Nephron progenitor cell (in vitro differentiated cells): ENCODE measurements at regions not wholly inside any gene's neighbourhood (a gene's known extent, or its start where the extent isn't known, plus 50 kb on each side); places are given as distances from the start of the nearest gene placed in this dataset.

Experiments
- DNase-seq: peaks from one replicate; pipeline ENCODE4 v3.0.0; 2021
- H3K27ac Mint-ChIP-seq: 2 replicates; pipeline ENCODE4 v1.8.0; 2021; ENCODE audit warnings: mild to moderate bottlenecking, moderate library complexity, mixed read lengths
- H3K27me3 Mint-ChIP-seq: 2 replicates; pipeline ENCODE4 v1.8.0; 2021; ENCODE audit warnings: mild to moderate bottlenecking, low read depth, mixed read lengths; ENCODE audit not compliant: poor library complexity
- H3K36me3 Mint-ChIP-seq: 2 replicates; pipeline ENCODE4 v1.8.0; 2021; ENCODE audit warnings: low read depth, mixed read lengths
- H3K4me1 Mint-ChIP-seq: 2 replicates; pipeline ENCODE4 v1.8.0; 2021; ENCODE audit warnings: mixed read lengths
- H3K4me3 Mint-ChIP-seq: 2 replicates; pipeline ENCODE4 v1.8.0; 2021; ENCODE audit warnings: mild to moderate bottlenecking, moderate library complexity, mixed read lengths
- H3K9me3 Mint-ChIP-seq: 2 replicates; pipeline ENCODE4 v1.8.0; 2021; ENCODE audit warnings: mild to moderate bottlenecking, moderate library complexity, mixed read lengths
- TF ChIP-seq, protein P1 (sequence below): fragments of 200-600 bp; sonication (generic); IDR thresholded peaks from 2 replicates; pipeline ENCODE4 v1.5.0; 2021; ENCODE audit warnings: antibody characterized with exemption

GRCh38 chr3:46096336-46096735 is 69.1 kb upstream of the XCR1 start:
- DNase-seq = no peak
- no peak overlapping the region for H3K4me3 Mint-ChIP-seq
- no peaks in the 10 kb centered on the region for H3K36me3 Mint-ChIP-seq
- H3K4me1 Mint-ChIP-seq = no peaks in the 10 kb centered on the region
- H3K27me3 Mint-ChIP-seq = peaks cover 19% of the 10 kb centered on the region
- no peaks in the 10 kb centered on the region for H3K9me3 Mint-ChIP-seq
- H3K27ac Mint-ChIP-seq = no peak overlapping the region
- TF ChIP-seq, protein P1, sequence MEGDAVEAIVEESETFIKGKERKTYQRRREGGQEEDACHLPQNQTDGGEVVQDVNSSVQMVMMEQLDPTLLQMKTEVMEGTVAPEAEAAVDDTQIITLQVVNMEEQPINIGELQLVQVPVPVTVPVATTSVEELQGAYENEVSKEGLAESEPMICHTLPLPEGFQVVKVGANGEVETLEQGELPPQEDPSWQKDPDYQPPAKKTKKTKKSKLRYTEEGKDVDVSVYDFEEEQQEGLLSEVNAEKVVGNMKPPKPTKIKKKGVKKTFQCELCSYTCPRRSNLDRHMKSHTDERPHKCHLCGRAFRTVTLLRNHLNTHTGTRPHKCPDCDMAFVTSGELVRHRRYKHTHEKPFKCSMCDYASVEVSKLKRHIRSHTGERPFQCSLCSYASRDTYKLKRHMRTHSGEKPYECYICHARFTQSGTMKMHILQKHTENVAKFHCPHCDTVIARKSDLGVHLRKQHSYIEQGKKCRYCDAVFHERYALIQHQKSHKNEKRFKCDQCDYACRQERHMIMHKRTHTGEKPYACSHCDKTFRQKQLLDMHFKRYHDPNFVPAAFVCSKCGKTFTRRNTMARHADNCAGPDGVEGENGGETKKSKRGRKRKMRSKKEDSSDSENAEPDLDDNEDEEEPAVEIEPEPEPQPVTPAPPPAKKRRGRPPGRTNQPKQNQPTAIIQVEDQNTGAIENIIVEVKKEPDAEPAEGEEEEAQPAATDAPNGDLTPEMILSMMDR = no peak

GRCh38 chr3:46095307-46095706 is 68.0 kb upstream of the XCR1 start:
- H3K36me3 Mint-ChIP-seq = no peaks in the 10 kb centered on the region

DNA sequence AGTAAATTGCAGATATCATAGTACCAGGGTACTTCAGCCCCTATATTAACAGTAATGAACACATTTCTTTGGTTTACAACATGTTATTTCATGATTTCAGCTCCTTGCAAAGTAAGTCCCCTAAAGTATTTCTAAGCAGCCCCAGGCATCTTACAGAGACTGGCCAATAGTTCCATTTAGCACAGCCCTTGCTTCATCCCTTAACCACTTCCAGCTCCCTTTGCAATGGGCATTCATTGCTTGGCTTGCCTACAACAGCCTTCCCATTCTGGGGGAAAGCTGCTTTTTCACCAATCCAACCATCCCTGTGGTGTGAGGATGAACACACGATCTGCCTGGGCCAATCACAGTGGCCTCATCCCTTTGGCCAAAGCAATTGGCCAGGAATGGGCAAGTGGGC is 67.2 kb upstream of the XCR1 start:
- Mint-ChIP-seq H3K4me1 (no peaks in the 10 kb centered on the region), H3K36me3 (no peaks in the 10 kb centered on the region), H3K4me3 (no peak overlapping the region), H3K27ac (no peak overlapping the region), H3K27me3 (peaks cover 19% of the 10 kb centered on the region), H3K9me3 (no peaks in the 10 kb centered on the region)
- DNase-seq = no peak
- TF ChIP-seq, protein P1 = no peak

More at GRCh38 chr3:46095307-46095706, 68.0 kb upstream of the XCR1 start:
- no peak for DNase-seq
- H3K27me3 Mint-ChIP-seq = peaks cover 18% of the 10 kb centered on the region
- no peaks in the 10 kb centered on the region for H3K9me3 Mint-ChIP-seq
- H3K27ac Mint-ChIP-seq = no peak overlapping the region
- no peaks in the 10 kb centered on the region for H3K4me1 Mint-ChIP-seq
- no peak overlapping the region for H3K4me3 Mint-ChIP-seq
- TF ChIP-seq, protein P1 = no peak

DNA sequence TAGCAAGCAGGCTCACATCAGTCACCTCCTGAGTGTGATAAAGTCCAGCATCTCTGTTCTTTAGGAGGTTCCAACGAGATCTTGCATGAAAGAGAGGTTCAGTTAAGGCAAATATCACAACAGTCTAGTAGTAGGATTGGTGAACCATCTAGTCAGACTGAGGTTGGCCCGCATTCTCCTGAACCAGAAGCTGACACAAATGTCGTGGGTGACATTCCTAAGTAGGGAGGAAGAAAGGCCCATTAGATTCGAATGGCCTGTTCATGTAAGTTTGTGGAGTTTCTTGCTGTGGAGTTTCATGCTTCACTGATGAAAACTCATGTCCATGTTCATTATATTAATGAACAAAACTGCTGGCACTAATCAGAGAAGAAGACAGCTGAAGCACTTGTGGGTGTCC is 66.7 kb upstream of the XCR1 start:
- Mint-ChIP-seq H3K36me3 (no peaks in the 10 kb centered on the region), H3K27me3 (peaks cover 19% of the 10 kb centered on the region), H3K9me3 (no peaks in the 10 kb centered on the region), H3K27ac (no peak overlapping the region), H3K4me3 (no peak overlapping the region), H3K4me1 (no peaks in the 10 kb centered on the region)
- TF ChIP-seq, protein P1 = no peak
- no peak for DNase-seq

DNA sequence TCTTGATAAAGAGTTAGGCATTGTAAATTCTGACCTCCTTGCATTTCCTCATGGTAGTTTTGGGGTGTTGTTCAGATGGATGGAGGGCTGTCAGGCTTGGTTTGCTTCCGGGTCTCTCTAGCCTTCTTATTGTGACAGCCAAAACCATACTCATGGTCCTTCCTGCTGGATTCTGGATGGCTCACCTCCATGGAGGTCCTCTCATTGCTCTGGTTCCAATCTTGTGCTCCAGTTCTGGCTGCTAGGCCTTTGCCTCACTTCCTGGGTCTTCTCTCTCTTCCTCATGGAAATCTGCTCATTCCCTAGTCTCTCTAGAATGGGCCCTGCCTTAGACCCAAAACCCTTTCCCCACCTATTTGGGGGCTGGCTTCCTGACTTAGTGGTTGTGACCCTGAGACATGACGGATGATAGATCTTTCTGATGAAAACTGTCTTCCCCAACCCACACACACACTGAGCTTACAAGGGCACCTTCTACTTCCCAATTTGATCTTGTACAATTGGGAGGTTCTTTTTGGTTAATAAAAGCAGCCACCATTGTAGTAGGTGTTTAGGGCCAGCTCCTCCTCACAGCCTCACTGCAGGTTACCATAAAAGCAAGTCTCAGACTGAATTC is 66.2 kb upstream of the XCR1 start:
- TF ChIP-seq, protein P1 = no peak
- Mint-ChIP-seq H3K9me3 (no peaks in the 10 kb centered on the region), H3K4me1 (no peaks in the 10 kb centered on the region), H3K27me3 (peaks cover 19% of the 10 kb centered on the region), H3K36me3 (no peaks in the 10 kb centered on the region), H3K27ac (no peak overlapping the region), H3K4me3 (no peak overlapping the region)
- DNase-seq = no peak

DNA sequence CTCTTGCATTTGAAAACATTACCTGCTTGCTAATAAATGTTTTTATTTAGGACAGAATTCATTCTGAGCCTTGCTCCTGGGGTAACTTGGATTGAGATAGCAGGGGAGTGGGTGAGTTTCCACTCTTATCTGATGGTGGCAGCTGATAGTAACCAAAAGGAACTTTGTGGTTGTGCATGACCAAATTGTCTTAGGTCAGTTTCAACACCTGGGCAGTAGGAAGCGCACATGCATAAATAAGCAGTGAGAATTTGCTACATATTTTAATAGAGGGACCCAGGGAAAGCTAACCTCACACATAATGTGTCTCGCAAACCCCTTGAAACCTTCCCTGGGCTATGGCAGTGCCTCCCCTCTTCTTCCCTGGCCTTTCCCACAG is 65.4 kb upstream of the XCR1 start:
- TF ChIP-seq, protein P1 = no peak
- DNase-seq = no peak
- Mint-ChIP-seq H3K4me1 (no peaks in the 10 kb centered on the region), H3K36me3 (no peaks in the 10 kb centered on the region), H3K9me3 (no peaks in the 10 kb centered on the region), H3K4me3 (no peak overlapping the region), H3K27me3 (peaks cover 19% of the 10 kb centered on the region), H3K27ac (no peak overlapping the region)
